Tibial nerve (tissue), 3 donors: ENCODE measurements at regions not wholly inside any gene's neighbourhood (a gene's known extent, or its start where the extent isn't known, plus 50 kb on each side); places are given as distances from the start of the nearest gene placed in this dataset.

Source experiments
- POLR2A ChIP-seq, 2 donors: fragments of 450-650 bp; IDR thresholded peaks; one replicate each; pipeline ENCODE4 v1.6.1; 2017; ENCODE audit warnings: antibody characterized with exemption in 2 of 2, mild to moderate bottlenecking in 2 of 2, moderate library complexity in 2 of 2
- TF ChIP-seq, protein P1 (sequence below), 5 experiments: fragments of 200-600 bp in 3 of 5; fragments of 450-650 bp in 2 of 5; sonication (generic) in 3 of 5; IDR thresholded peaks; one replicate each; pipeline ENCODE4 v1.5.1; 2016 to 2019; ENCODE audit warnings: antibody characterized with exemption in 5 of 5, mild to moderate bottlenecking in 3 of 5, moderate library complexity in 2 of 5

DNA sequence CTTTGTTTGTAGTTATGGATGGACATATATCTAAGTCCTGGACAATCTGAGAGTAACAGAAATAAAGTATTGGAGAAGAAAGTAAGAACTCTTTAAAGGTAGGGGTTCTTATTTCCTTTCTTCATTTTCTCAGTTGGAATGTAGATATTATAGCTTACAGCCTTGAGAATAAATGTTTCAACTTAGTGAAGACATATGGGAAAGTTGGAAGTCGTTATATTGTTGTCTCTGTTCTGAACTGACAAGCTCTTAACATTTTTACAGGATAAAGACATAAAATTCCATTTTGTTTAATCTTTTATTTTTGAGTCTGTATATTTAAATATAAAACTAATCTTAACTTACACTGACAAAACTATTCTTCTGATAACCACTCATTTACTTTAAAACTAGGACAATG, 2187.5 kb upstream of the ACO1 start:
- TF ChIP-seq, protein P1, sequence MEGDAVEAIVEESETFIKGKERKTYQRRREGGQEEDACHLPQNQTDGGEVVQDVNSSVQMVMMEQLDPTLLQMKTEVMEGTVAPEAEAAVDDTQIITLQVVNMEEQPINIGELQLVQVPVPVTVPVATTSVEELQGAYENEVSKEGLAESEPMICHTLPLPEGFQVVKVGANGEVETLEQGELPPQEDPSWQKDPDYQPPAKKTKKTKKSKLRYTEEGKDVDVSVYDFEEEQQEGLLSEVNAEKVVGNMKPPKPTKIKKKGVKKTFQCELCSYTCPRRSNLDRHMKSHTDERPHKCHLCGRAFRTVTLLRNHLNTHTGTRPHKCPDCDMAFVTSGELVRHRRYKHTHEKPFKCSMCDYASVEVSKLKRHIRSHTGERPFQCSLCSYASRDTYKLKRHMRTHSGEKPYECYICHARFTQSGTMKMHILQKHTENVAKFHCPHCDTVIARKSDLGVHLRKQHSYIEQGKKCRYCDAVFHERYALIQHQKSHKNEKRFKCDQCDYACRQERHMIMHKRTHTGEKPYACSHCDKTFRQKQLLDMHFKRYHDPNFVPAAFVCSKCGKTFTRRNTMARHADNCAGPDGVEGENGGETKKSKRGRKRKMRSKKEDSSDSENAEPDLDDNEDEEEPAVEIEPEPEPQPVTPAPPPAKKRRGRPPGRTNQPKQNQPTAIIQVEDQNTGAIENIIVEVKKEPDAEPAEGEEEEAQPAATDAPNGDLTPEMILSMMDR (IDR thresholded peaks at IDR 0.05), result no peak
- no peak for TF ChIP-seq POLR2A (IDR thresholded peaks at IDR 0.05)
